NCI-H187 (cell line): ENCODE measurements at regions not wholly inside any gene's neighbourhood (a gene's known extent, or its start where the extent isn't known, plus 50 kb on each side); places are given as distances from the start of the nearest gene placed in this dataset.

Experiments
- DNase-seq, 2 experiments: peaks; one replicate each; lab custom pipeline; 2025; lab: John Stamatoyannopoulos, UW

GRCh38 chr12:124096109-124096508 lies 123.1 kb downstream of the ZNF664 start:
- no peak for DNase-seq

GRCh38 chr12:124096869-124097434 lies 123.9 kb downstream of the ZNF664 start:
- DNase-seq: no peak

- no peak for DNase-seq
Observed at GRCh38 chr12:124097701-124098100, 124.7 kb downstream of the ZNF664 start.

GRCh38 chr12:124098101-124098757 lies 125.2 kb downstream of the ZNF664 start:
- peak; percentile 49 to 53 for DNase-seq

- no peak for DNase-seq
Observed at GRCh38 chr12:124098887-124099286, 125.9 kb downstream of the ZNF664 start.

GRCh38 chr12:124099661-124100060 lies 126.6 kb downstream of the ZNF664 start:
- no peak for DNase-seq

- DNase-seq: no peak
Observed at GRCh38 chr12:124100572-124101178, 127.7 kb downstream of the ZNF664 start.

- DNase-seq: no peak
Observed at GRCh38 chr12:124105546-124105945, 132.5 kb downstream of the ZNF664 start.

GRCh38 chr12:124107351-124107750 lies 134.3 kb downstream of the ZNF664 start:
- DNase-seq: no peak

GRCh38 chr12:124109760-124110159 lies 136.7 kb downstream of the ZNF664 start:
- DNase-seq: no peak

DNA sequence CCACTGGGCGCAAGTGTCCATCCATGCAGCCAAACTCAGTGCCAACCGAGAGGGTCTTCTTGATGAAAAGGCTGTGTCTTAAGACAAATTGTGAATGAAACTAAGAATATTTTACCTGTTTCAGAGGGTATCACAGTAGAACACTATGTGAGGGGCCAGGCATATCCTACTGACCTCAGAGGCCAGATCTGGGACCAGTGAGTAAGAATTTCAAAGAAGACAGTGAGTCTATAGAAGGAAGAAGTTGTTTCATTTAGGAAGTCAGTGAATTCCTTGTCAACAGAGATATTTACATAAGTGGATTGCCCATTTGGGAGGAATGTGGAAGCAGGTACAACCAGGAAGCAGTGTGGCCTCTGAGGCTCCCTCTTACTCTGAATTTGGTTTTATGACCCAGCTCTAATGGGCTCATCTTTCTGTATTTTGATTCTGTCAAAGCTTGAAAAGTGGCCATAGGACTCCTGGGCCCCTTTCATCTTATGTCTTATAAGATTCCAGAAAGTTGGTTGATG lies 137.4 kb downstream of the ZNF664 start:
- no peak for DNase-seq

DNA sequence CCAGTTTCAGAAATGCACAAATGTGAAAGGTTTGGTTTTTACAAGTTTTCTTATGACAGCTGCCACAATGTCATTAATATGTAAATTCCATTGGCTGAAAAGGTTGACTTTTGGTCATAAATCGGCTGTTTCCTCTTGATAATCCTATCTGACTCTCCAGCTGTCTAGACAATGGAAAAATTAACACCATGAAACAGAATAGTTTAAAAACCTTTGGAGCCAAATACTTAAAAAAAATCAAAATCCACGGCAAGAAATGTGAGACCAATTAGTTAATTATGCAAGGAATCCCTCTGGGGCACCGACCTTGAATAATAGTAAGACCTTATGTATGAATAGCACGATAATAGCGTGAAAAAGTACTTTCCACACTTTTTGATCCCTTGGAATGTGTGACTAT lies 138.0 kb downstream of the ZNF664 start:
- no peak for DNase-seq

GRCh38 chr12:124114316-124114715 lies 141.3 kb downstream of the ZNF664 start:
- no peak for DNase-seq

DNA sequence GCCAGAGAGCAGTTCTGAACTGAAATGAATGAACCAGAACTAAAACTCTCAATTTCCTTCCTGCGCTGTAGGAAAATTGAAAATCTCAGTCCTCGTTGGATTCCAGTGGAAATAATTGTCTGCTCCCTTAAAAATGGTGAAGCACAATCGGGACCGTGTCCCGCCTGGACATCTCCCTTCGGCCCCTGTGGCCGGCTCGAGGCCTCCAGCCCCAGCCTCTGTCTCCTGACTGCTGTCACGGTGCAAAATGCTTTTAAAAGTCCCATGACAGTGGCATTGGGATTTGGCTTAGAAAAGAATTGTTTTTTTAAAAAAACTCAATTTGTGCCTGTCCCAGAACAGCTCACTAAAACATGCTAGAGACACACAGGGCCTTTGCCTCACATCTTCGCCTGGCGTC lies 142.5 kb downstream of the ZNF664 start:
- DNase-seq: no peak

- DNase-seq: no peak
Observed at GRCh38 chr12:124115976-124116690, 143.1 kb downstream of the ZNF664 start.

DNA sequence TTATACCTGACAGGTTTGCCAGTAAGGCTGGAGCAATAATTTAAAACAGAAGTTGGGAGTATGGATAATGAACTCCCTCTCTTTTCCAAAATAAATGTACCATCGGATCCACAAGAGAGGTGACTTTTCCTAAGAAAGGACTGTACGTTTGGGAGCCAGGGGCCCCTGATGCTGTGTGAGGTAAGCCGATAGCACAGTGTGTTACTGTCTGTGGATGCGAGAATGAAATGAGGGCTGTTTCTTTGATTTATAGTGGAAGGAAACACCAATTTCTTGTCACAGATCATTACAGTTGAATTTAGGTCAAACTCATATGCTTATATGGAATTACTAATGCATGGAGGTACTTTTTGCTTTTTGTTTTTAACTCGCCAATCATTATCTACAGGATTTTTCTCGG lies 147.7 kb downstream of the ZNF664 start:
- no peak for DNase-seq

DNA sequence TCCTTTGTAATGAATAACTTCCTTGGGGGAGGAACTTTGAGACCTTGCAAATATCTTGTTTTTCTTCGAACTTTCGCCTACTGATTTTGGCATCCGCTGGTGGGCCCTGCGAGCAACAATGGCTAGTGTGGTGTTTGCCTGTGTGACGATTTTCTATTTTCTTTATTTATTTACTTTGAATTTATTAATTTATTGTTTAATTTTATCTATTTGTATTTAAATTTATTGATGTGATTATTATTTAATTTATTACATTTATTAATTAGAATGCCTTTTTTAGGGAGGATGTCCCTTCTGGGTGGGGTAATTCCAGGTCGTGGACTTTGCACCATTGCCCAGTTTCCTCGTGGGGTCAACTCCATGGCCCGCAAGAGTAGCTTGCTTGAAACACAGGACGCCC lies 149.7 kb downstream of the ZNF664 start:
- no peak for DNase-seq

GRCh38 chr12:124123296-124124000 lies 150.4 kb downstream of the ZNF664 start:
- DNase-seq: no peak

- peak; percentile 29 to 43 for DNase-seq
Observed at GRCh38 chr12:124125203-124125871, 152.3 kb downstream of the ZNF664 start.

GRCh38 chr12:124126950-124127655 lies 154.1 kb downstream of the ZNF664 start:
- no peak for DNase-seq

DNA sequence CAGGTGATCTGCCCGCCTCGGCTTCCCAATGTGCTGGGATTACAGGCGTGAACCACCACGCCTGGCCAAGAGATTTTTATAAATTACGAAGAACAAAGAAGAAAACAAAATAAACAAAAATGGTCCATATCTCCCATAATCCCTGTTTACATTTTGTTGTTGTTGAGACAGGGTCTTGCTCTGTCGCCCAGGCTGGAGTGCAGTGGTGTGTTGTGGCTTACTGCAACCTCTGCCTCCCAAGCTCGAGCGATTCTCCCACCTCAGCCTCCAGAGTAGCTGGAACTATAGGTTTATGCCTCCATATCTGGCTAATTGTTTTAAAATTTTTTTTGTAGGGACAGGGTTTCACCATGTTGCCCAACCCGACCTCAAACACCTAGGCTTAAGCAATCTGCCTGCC lies 156.1 kb downstream of the ZNF664 start:
- no peak for DNase-seq
